Muscle layer of duodenum (tissue), 2 donors: ENCODE measurements at regions not wholly inside any gene's neighbourhood (a gene's known extent, or its start where the extent isn't known, plus 50 kb on each side); places are given as distances from the start of the nearest gene placed in this dataset.

Source experiments
- H3K27ac ChIP-seq: one replicate; pipeline ENCODE4 v1.7.0; 2013; ENCODE audit warnings: mild to moderate bottlenecking, low read length
- H3K27me3 ChIP-seq: one replicate; pipeline ENCODE4 v1.7.0; 2013; ENCODE audit warnings: low read depth, mild to moderate bottlenecking, control low read depth, low read length
- H3K36me3 ChIP-seq, 2 donors: one replicate each; pipeline ENCODE4 v1.7.0; 2013; ENCODE audit warnings: low read length in 2 of 2, control low read depth in 1 of 2, mild to moderate bottlenecking in 1 of 2; ENCODE audit not compliant: insufficient read depth in 2 of 2, control insufficient read depth in 1 of 2
- H3K4me1 ChIP-seq, 2 donors: one replicate each; pipeline ENCODE4 v1.7.0; 2013; ENCODE audit warnings: low read length in 2 of 2, mild to moderate bottlenecking in 2 of 2, control low read depth in 1 of 2, moderate library complexity in 1 of 2; ENCODE audit not compliant: insufficient read depth in 2 of 2, control insufficient read depth in 1 of 2
- H3K4me3 ChIP-seq, 2 donors: one replicate each; pipeline ENCODE4 v1.7.0; 2013; ENCODE audit warnings: low read length in 2 of 2, low read depth in 1 of 2, mild to moderate bottlenecking in 1 of 2
- H3K9me3 ChIP-seq, 2 donors: one replicate each; pipeline ENCODE4 v1.7.0; 2013; ENCODE audit warnings: low read length in 2 of 2, control low read depth in 1 of 2, mild to moderate bottlenecking in 1 of 2; ENCODE audit not compliant: control insufficient read depth in 1 of 2
- donor health status: healthy.

GRCh38 chr6:105753207-105753606, 332.9 kb upstream of the PRDM1 start:
- Histone ChIP-seq H3K27ac (no peak overlapping the region), H3K27me3 (no peaks in the 10 kb centered on the region)

GRCh38 chr6:105750089-105750488, 336.0 kb upstream of the PRDM1 start:
- Histone ChIP-seq H3K36me3 (no peaks in the 10 kb centered on the region), H3K27ac (no peak overlapping the region), H3K9me3 (no peaks in the 10 kb centered on the region), H3K4me1 (peaks cover 0 to 4% of the 10 kb centered on the region in 2 donors), H3K27me3 (no peaks in the 10 kb centered on the region), H3K4me3 (no peak overlapping the region)

More at GRCh38 chr6:105753207-105753606, 332.9 kb upstream of the PRDM1 start:
- Histone ChIP-seq H3K36me3 (no peaks in the 10 kb centered on the region), H3K9me3 (no peaks in the 10 kb centered on the region), H3K4me3 (no peak overlapping the region), H3K4me1 (peaks cover 0 to 4% of the 10 kb centered on the region in 2 donors)

- Histone ChIP-seq H3K4me1 (peaks cover 0 to 4% of the 10 kb centered on the region in 2 donors), H3K36me3 (no peaks in the 10 kb centered on the region), H3K27ac (no peak overlapping the region), H3K27me3 (no peaks in the 10 kb centered on the region), H3K9me3 (no peaks in the 10 kb centered on the region), H3K4me3 (no peak overlapping the region)
These were observed 337.4 kb upstream of the PRDM1 start for GRCh38 chr6:105748737-105749161.

GRCh38 chr6:105747823-105748405, 338.2 kb upstream of the PRDM1 start:
- Histone ChIP-seq H3K27ac (no peak overlapping the region), H3K4me3 (no peak overlapping the region), H3K36me3 (no peaks in the 10 kb centered on the region), H3K4me1 (no peaks in the 10 kb centered on the region), H3K9me3 (no peaks in the 10 kb centered on the region), H3K27me3 (no peaks in the 10 kb centered on the region)

- H3K27ac ChIP-seq = no peak overlapping the region
- no peaks in the 10 kb centered on the region for H3K27me3 ChIP-seq
- H3K9me3 ChIP-seq = no peaks in the 10 kb centered on the region
- H3K4me3 ChIP-seq = no peak overlapping the region
- H3K36me3 ChIP-seq = no peaks in the 10 kb centered on the region
- no peaks in the 10 kb centered on the region for H3K4me1 ChIP-seq
These were observed 339.6 kb upstream of the PRDM1 start for GRCh38 chr6:105746509-105746908.

- no peaks in the 10 kb centered on the region for H3K9me3 ChIP-seq
- no peaks in the 10 kb centered on the region for H3K36me3 ChIP-seq
- no peaks in the 10 kb centered on the region for H3K27me3 ChIP-seq
- no peak overlapping the region for H3K27ac ChIP-seq
- no peaks in the 10 kb centered on the region for H3K4me1 ChIP-seq
- H3K4me3 ChIP-seq = no peak overlapping the region
These were observed 340.0 kb upstream of the PRDM1 start for GRCh38 chr6:105746130-105746505.

- H3K27ac ChIP-seq = no peak overlapping the region
- H3K9me3 ChIP-seq = no peaks in the 10 kb centered on the region
- H3K4me1 ChIP-seq = no peaks in the 10 kb centered on the region
- no peaks in the 10 kb centered on the region for H3K27me3 ChIP-seq
- H3K4me3 ChIP-seq = no peak overlapping the region
- no peaks in the 10 kb centered on the region for H3K36me3 ChIP-seq
These were observed 340.5 kb upstream of the PRDM1 start for GRCh38 chr6:105745464-105746129.

GRCh38 chr6:105744815-105745214, 341.3 kb upstream of the PRDM1 start:
- Histone ChIP-seq H3K36me3 (no peaks in the 10 kb centered on the region), H3K27ac (no peak overlapping the region), H3K9me3 (no peaks in the 10 kb centered on the region), H3K27me3 (no peaks in the 10 kb centered on the region), H3K4me1 (no peaks in the 10 kb centered on the region), H3K4me3 (no peak overlapping the region)

GRCh38 chr6:105740946-105741645, 338.2 kb upstream of the PREP start:
- no peak overlapping the region for H3K27ac ChIP-seq

GRCh38 chr6:105739764-105740163, 336.9 kb upstream of the PREP start:
- H3K27me3 ChIP-seq = no peaks in the 10 kb centered on the region
- no peak overlapping the region for H3K27ac ChIP-seq
- H3K36me3 ChIP-seq = no peaks in the 10 kb centered on the region
- H3K9me3 ChIP-seq = no peaks in the 10 kb centered on the region
- no peak overlapping the region for H3K4me3 ChIP-seq
- no peaks in the 10 kb centered on the region for H3K4me1 ChIP-seq

More at GRCh38 chr6:105740946-105741645, 338.2 kb upstream of the PREP start:
- Histone ChIP-seq H3K4me1 (no peaks in the 10 kb centered on the region), H3K36me3 (no peaks in the 10 kb centered on the region), H3K4me3 (no peak overlapping the region), H3K27me3 (no peaks in the 10 kb centered on the region), H3K9me3 (no peaks in the 10 kb centered on the region)

- no peaks in the 10 kb centered on the region for H3K4me1 ChIP-seq
- H3K36me3 ChIP-seq = no peaks in the 10 kb centered on the region
- H3K27ac ChIP-seq = no peak overlapping the region
- H3K27me3 ChIP-seq = no peaks in the 10 kb centered on the region
- H3K9me3 ChIP-seq = no peaks in the 10 kb centered on the region
- H3K4me3 ChIP-seq = no peak overlapping the region
These were observed 330.8 kb upstream of the PREP start for GRCh38 chr6:105733556-105734162.
